Neural cell (in vitro differentiated cells): ENCODE measurements at regions not wholly inside any gene's neighbourhood (a gene's known extent, or its start where the extent isn't known, plus 50 kb on each side); places are given as distances from the start of the nearest gene placed in this dataset.

Experiments
- H2AFZ ChIP-seq: fragments of 200-600, 300-800 bp; sonication (generic), shearing (Covaris generic); 2 replicates; pipeline ENCODE4 v1.6.0; 2014; ENCODE audit warnings: low read depth, mild to moderate bottlenecking, antibody characterized with exemption, low read length, moderate library complexity
- H3F3A ChIP-seq: fragments of 200-600 bp; shearing (Covaris generic); 2 replicates; pipeline ENCODE4 v1.6.1; 2016; ENCODE audit warnings: mild to moderate bottlenecking, moderate library complexity, mixed read lengths, antibody characterized with exemption, low read length; ENCODE audit not compliant: insufficient read depth, poor library complexity, severe bottlenecking
- H3K27ac ChIP-seq: fragments of 200-600, 300-800 bp; sonication (generic), shearing (Covaris generic); 2 replicates; pipeline ENCODE4 v1.5.1; 2014; ENCODE audit warnings: mild to moderate bottlenecking, low read length, moderate library complexity
- H3K27me3 ChIP-seq: fragments of 300-800, 200-600 bp; sonication (generic), shearing (Covaris generic); 2 replicates; pipeline ENCODE4 v1.6.0; 2014; ENCODE audit warnings: mild to moderate bottlenecking, low read depth, low read length, moderate library complexity; ENCODE audit not compliant: insufficient read depth
- H3K36me3 ChIP-seq: fragments of 300-800, 200-600 bp; sonication (generic), shearing (Covaris generic); 2 replicates; pipeline ENCODE4 v1.5.1; 2014; ENCODE audit warnings: mild to moderate bottlenecking, antibody characterized with exemption, low read length, moderate library complexity; ENCODE audit not compliant: insufficient read depth
- H3K4me2 ChIP-seq: fragments of 300-800, 200-600 bp; sonication (generic), shearing (Covaris generic); 2 replicates; pipeline ENCODE4 v1.6.0; 2014; ENCODE audit warnings: mild to moderate bottlenecking, low read length
- H3K4me3 ChIP-seq: fragments of 300-800, 200-600 bp; sonication (generic), shearing (Covaris generic); 2 replicates; pipeline ENCODE4 v1.5.1; 2014; ENCODE audit warnings: mild to moderate bottlenecking, low read length, moderate library complexity
- H3K79me2 ChIP-seq: fragments of 200-600 bp; shearing (Covaris generic); replicated peaks from 2 replicates; pipeline ENCODE4 v1.6.0; 2014; ENCODE audit warnings: mild to moderate bottlenecking, low read length, moderate library complexity; ENCODE audit not compliant: insufficient read depth
- H3K9ac ChIP-seq: fragments of 300-800, 200-600 bp; sonication (generic), shearing (Covaris generic); 2 replicates; pipeline ENCODE4 v1.6.1; 2016; ENCODE audit warnings: mild to moderate bottlenecking, low read length, mixed read lengths
- H3K9me2 ChIP-seq: fragments of 200-600 bp; shearing (Covaris generic); 2 replicates; pipeline ENCODE4 v1.6.1; 2016; ENCODE audit warnings: mild to moderate bottlenecking, low read length, mixed read lengths; ENCODE audit not compliant: insufficient read depth
- H3K9me3 ChIP-seq: fragments of 200-600, 300-800 bp; sonication (generic), shearing (Covaris generic); 2 replicates; pipeline ENCODE4 v1.6.1; 2016; ENCODE audit warnings: mild to moderate bottlenecking, mixed run types, low read length, moderate library complexity, mixed read lengths
- H4K20me1 ChIP-seq: fragments of 200-600 bp; shearing (Covaris generic); 2 replicates; pipeline ENCODE4 v1.6.1; 2016; ENCODE audit warnings: mild to moderate bottlenecking, mixed run types; ENCODE audit not compliant: insufficient read depth
- EP300 ChIP-seq: fragments of 450-650 bp; conservative IDR thresholded peaks from 2 replicates; pipeline ENCODE4 v1.6.1; 2014; ENCODE audit warnings: antibody characterized with exemption, mild to moderate bottlenecking, moderate library complexity; ENCODE audit not compliant: poor library complexity, severe bottlenecking
- EZH2 ChIP-seq: fragments of 200-600, 300-800 bp; shearing (Covaris generic), sonication (generic); IDR thresholded peaks from 2 replicates; pipeline ENCODE4 v1.6.1; 2014; ENCODE audit warnings: antibody characterized with exemption, low read length, borderline replicate concordance, mild to moderate bottlenecking; ENCODE audit not compliant: insufficient read depth, poor library complexity, severe bottlenecking
- MXI1 ChIP-seq: fragments of 450-650 bp; conservative IDR thresholded peaks from 2 replicates; pipeline ENCODE4 v1.6.1; 2014; ENCODE audit warnings: antibody characterized with exemption, mild to moderate bottlenecking; ENCODE audit not compliant: poor library complexity, severe bottlenecking
- POLR2AphosphoS5 ChIP-seq: IDR thresholded peaks from 2 replicates; pipeline ENCODE4 v1.6.1; 2012
- RAD21 ChIP-seq: fragments of 450-650 bp; conservative IDR thresholded peaks from 2 replicates; pipeline ENCODE4 v1.6.1; 2014; ENCODE audit warnings: antibody characterized with exemption, mild to moderate bottlenecking, moderate library complexity
- SMC3 ChIP-seq: fragments of 450-650 bp; conservative IDR thresholded peaks from 2 replicates; pipeline ENCODE4 v1.6.1; 2014; ENCODE audit warnings: antibody characterized with exemption, mild to moderate bottlenecking, moderate library complexity; ENCODE audit not compliant: poor library complexity
- TAF1 ChIP-seq: IDR thresholded peaks from 2 replicates; pipeline ENCODE4 v1.6.1; 2012; ENCODE audit warnings: low read depth
- TF ChIP-seq, protein P1 (sequence below): fragments of 450-650 bp; IDR thresholded peaks from 2 replicates; pipeline ENCODE4 v1.5.1; 2014; ENCODE audit warnings: antibody characterized with exemption, mild to moderate bottlenecking, moderate library complexity; ENCODE audit not compliant: poor library complexity, severe bottlenecking
- TF ChIP-seq, protein P2 (sequence below): IDR thresholded peaks from 2 replicates; pipeline ENCODE4 v1.6.1; 2012; ENCODE audit warnings: borderline replicate concordance

DNA sequence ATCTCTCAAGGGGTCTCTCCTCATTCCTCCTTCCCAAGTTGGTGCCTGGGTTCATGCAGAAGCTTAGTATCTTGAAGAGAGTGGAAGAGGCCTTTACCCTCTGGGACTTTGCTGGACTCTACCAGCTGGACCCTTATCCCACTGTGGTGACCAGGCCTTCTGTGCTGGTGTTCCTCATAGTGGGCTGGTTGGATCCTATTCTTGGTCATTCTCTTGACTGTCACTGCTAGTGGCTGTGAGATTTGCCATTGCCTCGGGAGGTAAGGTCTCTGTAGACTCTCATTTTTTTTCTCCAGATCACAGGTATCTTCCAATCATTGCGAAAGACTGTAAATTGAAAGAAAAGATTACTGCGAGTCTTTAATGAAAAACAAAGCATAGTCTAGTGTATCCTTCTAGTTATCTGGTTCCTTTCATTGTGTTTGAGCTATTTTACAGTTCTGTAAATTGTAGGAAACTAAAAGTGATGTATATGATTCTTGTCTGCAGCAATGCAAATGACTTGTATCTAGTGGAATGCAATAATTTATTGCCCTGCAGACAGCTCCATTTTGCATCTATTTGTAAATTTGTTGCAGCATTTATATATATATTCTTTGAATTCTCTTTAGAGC lies 217.9 kb downstream of the AEBP2 start:
- H3K79me2 ChIP-seq = no peaks in the 10 kb centered on the region
- H3K4me2 ChIP-seq = no peak overlapping the region
- TF ChIP-seq EZH2 (no peak), EP300 (no peak), TAF1 (no peak), SMC3 (no peak), MXI1 (no peak), POLR2AphosphoS5 (no peak)
- TF ChIP-seq, protein P1, sequence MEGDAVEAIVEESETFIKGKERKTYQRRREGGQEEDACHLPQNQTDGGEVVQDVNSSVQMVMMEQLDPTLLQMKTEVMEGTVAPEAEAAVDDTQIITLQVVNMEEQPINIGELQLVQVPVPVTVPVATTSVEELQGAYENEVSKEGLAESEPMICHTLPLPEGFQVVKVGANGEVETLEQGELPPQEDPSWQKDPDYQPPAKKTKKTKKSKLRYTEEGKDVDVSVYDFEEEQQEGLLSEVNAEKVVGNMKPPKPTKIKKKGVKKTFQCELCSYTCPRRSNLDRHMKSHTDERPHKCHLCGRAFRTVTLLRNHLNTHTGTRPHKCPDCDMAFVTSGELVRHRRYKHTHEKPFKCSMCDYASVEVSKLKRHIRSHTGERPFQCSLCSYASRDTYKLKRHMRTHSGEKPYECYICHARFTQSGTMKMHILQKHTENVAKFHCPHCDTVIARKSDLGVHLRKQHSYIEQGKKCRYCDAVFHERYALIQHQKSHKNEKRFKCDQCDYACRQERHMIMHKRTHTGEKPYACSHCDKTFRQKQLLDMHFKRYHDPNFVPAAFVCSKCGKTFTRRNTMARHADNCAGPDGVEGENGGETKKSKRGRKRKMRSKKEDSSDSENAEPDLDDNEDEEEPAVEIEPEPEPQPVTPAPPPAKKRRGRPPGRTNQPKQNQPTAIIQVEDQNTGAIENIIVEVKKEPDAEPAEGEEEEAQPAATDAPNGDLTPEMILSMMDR = no peak
- H2AFZ ChIP-seq = no peak overlapping the region
- no peaks in the 10 kb centered on the region for H3K36me3 ChIP-seq
- H3K9me3 ChIP-seq = no peaks in the 10 kb centered on the region
- H3F3A ChIP-seq = no peaks in the 10 kb centered on the region
- H4K20me1 ChIP-seq = no peaks in the 10 kb centered on the region
- no peak overlapping the region for H3K4me3 ChIP-seq
- H3K9me2 ChIP-seq = peaks cover 3% of the 10 kb centered on the region
- H3K27ac ChIP-seq = no peak overlapping the region
- H3K9ac ChIP-seq = no peak overlapping the region
- H3K27me3 ChIP-seq = no peaks in the 10 kb centered on the region

DNA sequence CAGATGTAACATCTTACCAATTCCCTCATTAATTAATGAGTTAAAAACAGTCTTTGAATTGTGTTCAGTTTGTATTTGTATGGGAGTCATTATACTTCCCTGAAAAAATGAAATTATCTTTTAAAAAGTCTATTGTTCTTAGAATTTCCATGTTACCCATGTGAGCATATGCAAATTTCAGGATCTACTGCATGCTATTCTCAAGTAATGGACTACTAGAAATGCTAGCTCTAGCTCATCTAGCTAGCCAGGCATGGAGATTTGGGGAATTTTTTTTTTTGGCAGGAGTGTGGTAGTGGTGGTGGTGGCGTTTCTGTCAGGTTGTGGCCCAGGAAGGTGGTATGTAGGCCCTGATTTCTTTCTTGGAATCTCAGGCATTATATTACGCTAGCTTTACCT lies 218.4 kb downstream of the AEBP2 start:
- H3K4me3 ChIP-seq = no peak overlapping the region
- TF ChIP-seq RAD21 = no peak
- TF ChIP-seq, protein P2, sequence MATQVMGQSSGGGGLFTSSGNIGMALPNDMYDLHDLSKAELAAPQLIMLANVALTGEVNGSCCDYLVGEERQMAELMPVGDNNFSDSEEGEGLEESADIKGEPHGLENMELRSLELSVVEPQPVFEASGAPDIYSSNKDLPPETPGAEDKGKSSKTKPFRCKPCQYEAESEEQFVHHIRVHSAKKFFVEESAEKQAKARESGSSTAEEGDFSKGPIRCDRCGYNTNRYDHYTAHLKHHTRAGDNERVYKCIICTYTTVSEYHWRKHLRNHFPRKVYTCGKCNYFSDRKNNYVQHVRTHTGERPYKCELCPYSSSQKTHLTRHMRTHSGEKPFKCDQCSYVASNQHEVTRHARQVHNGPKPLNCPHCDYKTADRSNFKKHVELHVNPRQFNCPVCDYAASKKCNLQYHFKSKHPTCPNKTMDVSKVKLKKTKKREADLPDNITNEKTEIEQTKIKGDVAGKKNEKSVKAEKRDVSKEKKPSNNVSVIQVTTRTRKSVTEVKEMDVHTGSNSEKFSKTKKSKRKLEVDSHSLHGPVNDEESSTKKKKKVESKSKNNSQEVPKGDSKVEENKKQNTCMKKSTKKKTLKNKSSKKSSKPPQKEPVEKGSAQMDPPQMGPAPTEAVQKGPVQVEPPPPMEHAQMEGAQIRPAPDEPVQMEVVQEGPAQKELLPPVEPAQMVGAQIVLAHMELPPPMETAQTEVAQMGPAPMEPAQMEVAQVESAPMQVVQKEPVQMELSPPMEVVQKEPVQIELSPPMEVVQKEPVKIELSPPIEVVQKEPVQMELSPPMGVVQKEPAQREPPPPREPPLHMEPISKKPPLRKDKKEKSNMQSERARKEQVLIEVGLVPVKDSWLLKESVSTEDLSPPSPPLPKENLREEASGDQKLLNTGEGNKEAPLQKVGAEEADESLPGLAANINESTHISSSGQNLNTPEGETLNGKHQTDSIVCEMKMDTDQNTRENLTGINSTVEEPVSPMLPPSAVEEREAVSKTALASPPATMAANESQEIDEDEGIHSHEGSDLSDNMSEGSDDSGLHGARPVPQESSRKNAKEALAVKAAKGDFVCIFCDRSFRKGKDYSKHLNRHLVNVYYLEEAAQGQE = no peak
- TF ChIP-seq MXI1 = no peak
- TF ChIP-seq EP300 = no peak
- no peak for TF ChIP-seq POLR2AphosphoS5
- TF ChIP-seq EZH2 = no peak
- TF ChIP-seq TAF1 = no peak
- TF ChIP-seq, protein P1 = no peak
- TF ChIP-seq SMC3 = no peak
- H3K27ac ChIP-seq = no peak overlapping the region

More for the DNA sequence above, 218.4 kb downstream of the AEBP2 start:
- H3K27me3 ChIP-seq = no peaks in the 10 kb centered on the region
- no peaks in the 10 kb centered on the region for H3F3A ChIP-seq
- H3K36me3 ChIP-seq = no peaks in the 10 kb centered on the region
- no peaks in the 10 kb centered on the region for H3K79me2 ChIP-seq
- H2AFZ ChIP-seq = no peak overlapping the region
- no peaks in the 10 kb centered on the region for H3K9me3 ChIP-seq
- no peak overlapping the region for H3K4me2 ChIP-seq
- H4K20me1 ChIP-seq = no peaks in the 10 kb centered on the region
- H3K9me2 ChIP-seq = peaks cover 3% of the 10 kb centered on the region
- H3K9ac ChIP-seq = no peak overlapping the region
